GM18520 (cell line): ENCODE measurements at regions not wholly inside any gene's neighbourhood (a gene's known extent, or its start where the extent isn't known, plus 50 kb on each side); places are given as distances from the start of the nearest gene placed in this dataset.

Experiments
- ATAC-seq: cut with Tn5 transposase; IDR thresholded peaks from one replicate; pipeline ENCODE4 v1.9.1; 2021; ENCODE audit not compliant: unreplicated experiment

- ATAC-seq = no peak
These were observed 909.0 kb downstream of the CENPC start for GRCh38 chr4:66636349-66636748.

- no peak for ATAC-seq
These were observed 911.8 kb downstream of the CENPC start for GRCh38 chr4:66633477-66633876.

- no peak for ATAC-seq
These were observed 915.4 kb downstream of the CENPC start for GRCh38 chr4:66629927-66630326.

DNA sequence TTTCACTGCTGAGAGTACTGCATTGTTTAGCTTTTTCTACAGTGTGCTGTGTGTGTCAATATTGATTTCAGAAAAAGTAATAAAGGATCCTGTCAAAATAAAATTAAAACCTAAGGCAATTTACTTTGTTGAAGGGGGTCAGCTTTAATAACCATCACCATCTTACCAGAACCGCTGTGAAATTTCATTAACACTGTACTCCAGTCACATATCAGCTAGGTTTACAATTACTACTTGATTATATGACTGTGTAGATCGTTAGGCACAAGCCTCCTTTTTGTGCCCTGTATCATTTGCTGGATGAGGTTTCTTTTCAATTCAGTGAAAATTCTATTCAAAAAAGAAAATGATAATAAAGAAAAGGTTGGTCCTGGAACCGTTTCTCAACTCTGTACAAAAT lies 917.2 kb downstream of the CENPC start:
- no peak for ATAC-seq

DNA sequence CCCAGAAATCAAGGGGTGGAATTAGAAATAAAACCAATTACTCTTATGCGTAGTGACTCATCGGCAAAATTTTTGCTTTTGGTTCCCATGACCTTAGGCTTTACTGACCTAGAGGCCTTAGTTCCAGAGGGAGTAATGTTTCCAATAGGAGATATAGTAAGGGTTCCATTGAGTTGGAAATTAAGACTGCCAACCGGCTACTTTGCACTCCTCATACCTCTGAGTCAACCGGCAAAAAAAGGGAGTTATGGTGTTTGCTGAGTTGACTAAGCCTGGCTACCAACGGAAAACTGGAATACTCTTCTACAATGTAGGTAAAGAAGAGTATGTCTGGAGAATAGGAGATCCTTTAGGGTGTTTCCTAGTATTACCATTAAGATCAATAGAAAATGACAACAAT lies 919.8 kb downstream of the CENPC start:
- no peak for ATAC-seq

DNA sequence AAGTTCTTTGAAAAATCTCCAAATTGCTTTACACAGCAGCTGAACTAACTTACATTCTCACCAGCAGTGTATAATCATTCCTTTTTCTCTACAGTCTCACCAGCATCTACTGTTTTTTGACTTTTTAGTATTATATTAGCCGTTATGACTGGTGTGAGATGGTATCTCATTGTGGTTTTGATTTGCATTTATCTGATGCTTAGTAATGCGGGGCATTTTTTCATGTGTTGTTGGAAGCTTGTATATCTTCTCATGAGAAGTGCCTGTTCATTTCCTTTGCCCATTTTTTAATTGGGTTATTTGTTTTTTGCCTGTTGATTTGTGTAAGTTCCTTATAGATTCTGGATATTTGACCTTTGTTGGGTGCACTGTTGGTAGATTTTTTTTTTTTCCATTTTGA lies 931.7 kb downstream of the CENPC start:
- ATAC-seq = no peak

- no peak for ATAC-seq
These were observed 936.3 kb downstream of the CENPC start for GRCh38 chr4:66609014-66609413.

DNA sequence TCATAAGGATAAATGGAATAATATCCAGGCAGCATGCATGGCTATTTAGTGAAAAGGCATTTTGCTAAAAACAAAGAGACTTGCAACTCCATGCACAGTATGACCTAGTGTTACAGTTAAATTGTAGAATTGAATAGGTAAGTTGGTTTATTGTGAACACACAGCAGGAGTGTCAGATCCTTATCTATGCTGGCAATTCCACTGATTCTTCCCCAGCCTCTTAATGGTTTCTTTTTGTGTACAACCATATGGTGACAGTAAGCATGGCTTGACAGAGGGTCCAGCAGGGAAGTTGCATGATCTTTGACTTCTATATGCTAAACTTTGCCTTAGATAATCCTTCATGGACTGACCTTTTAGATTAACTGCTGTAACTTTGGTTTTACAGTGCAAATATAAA lies 936.6 kb upstream of the EPHA5 start:
- ATAC-seq = no peak

- no peak for ATAC-seq
These were observed 935.9 kb upstream of the EPHA5 start for GRCh38 chr4:66606215-66606614.

GRCh38 chr4:66604192-66604591 lies 933.9 kb upstream of the EPHA5 start:
- ATAC-seq = no peak

GRCh38 chr4:66602622-66603021 lies 932.3 kb upstream of the EPHA5 start:
- peak; percentile 45 for ATAC-seq

DNA sequence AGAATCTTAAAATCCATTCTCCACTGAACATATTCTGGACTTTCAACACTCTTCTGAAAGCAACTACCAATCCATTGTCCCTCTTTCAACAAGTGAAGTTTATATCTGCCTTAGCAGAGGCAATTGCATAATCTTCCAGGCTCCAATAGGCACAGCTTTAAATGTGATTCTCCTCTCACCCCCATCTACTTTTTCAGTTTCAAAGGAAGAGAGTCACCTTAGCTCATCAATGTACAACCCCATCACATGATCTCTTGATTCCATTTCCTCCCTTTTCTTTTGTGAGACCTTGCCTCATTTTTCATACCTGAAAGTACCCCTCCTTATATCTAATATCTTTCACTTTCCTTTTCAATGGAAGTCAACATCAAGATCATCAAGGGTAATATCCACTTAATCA lies 921.7 kb upstream of the EPHA5 start:
- no peak for ATAC-seq

DNA sequence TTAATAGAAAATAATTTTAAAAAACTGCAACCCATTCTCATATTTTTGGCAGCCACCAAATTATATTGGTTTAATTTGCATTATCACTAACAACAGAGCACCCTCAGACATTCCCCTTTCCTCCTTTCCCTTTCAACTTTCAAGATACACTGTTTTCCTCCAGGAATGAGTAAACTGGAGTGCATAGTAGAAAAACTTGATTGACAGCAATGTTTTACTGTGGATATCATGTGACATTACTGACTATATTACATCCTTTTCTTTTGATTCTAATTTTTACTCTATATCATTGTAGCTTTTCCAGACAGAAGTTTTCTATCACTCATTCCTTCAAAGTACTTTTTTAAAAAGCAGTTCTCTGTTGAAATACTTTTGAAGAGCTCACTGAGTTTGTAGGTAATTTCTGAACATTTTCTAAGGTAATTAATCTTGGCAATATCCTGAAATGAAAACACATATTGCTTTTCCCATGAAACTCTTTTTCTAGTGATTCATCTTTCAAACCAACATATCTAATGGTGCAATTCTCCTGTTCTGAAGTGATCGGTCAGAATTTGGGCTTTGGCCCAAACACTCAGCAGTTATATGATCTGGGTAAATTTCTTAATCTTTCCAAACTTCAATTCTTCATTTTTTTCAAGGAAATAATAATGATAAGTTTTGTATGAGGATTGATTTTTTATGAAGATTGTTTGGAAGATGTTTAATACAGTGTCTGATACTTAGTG lies 920.4 kb upstream of the EPHA5 start:
- no peak for ATAC-seq

DNA sequence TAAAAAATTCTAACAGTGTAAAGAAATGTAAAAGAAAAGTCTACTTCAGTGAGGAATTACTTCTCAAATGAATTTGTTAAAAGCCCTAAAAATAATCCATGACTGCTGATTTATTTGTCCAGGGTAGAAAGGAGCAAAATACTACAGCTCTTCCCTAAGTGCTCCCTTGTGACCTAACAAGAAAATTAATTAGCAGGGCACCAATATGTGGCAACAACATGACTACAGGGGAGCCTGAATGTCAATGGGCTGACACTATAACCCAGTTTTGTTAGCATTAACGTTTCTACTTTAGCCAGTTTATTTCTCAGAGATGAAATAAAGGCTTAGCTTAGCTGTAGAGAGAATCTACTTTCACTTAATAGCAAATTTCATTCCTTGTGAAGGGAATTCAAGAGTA lies 918.9 kb upstream of the EPHA5 start:
- no peak for ATAC-seq

DNA sequence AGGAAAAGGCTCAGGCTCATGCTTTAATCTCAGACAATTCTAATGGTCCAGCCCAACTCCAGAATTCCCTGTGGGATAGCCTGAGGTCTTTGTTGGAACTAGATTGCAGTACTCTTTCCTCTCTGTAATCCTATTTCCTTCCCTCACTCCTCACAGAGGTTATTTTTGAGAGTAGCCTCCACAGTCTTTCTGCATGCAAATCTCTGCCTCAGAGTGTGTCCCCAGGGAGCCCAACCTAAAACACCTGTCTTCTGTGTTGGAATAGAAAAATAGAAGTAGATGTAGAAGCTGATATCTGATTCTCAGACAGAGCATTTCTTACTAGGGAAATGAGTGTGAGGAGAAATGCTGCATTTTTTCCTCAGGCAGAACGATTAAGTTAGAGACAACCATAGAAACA lies 915.5 kb upstream of the EPHA5 start:
- ATAC-seq = no peak

DNA sequence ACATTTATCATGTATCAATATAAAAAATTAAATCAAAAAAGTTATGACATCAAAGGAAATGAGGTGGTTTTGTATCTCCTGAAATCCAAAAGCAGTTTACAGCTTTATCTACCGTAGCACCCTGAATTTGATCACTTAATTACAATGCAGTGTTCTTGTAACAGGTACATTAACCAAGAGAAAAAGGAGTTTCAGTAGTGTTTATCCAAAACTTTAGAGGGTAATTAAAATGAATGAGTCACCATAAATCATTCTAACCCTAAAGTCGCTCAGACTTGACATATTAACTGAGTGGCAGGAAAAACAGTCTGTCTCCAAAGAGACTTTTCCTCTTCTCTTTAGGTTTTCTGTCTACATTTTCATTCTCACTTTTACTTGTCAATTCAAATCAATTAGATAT lies 907.6 kb upstream of the EPHA5 start:
- no peak for ATAC-seq

GRCh38 chr4:66575008-66575696 lies 904.9 kb upstream of the EPHA5 start:
- no peak for ATAC-seq

GRCh38 chr4:66574145-66574978 lies 904.1 kb upstream of the EPHA5 start:
- ATAC-seq = no peak

DNA sequence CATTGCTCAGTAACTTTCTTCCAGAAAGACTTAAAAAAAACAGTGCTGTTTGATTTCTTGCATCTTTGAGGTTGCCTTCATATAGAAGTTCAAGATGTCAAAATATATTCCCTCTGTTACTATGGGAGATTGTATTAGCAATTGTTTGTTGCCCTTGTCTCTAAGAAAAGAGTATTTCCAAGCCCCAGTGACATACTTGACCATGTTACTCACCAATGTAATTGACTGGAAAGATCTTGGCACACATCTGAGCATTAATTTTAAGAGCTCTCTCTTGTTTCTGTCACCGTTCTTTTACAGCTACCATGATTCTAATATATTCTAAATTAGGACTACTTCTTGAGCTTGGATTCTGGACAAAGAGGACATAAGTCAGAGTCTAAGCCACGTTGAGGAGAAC lies 902.7 kb upstream of the EPHA5 start:
- ATAC-seq = no peak

GRCh38 chr4:66571145-66571695 lies 900.9 kb upstream of the EPHA5 start:
- no peak for ATAC-seq

DNA sequence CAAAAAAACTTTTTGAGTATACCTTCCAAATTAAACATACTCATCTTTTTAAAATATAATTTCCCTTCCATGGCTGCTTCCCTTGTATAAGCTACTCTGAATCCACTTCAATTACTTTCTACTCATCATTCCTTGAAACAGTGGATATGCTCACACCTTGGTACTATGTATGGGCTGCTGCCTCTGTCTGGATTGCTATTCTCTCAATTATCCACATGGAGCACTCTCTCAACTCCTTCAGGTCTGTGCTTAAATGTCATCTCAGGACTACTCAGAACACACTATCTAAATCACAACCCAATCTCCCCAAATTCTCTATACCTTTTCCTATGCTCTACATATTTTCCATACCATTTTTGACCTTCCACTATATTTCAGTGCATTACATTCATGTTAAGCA lies 898.9 kb upstream of the EPHA5 start:
- ATAC-seq = no peak

DNA sequence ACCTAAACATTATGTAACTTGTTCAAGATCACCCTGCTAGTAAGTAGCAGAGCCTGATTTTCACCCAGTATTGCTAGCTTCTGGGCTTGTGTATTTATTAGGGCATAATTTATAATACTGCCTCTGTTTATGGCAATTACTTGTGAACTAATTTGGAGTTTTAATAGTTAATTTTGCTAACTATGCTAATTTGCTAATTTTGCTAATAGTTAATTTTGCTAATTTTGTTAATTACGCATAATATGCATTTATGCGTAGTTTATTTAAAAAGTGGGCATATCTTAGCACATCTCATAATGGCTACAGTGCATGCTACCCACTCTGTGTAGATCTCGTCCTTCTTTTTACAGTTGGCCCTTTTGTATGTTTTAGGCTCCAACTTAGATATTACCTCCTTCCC lies 898.1 kb upstream of the EPHA5 start:
- ATAC-seq = no peak
